NCI-H2196 (cell line): ENCODE measurements at regions not wholly inside any gene's neighbourhood (a gene's known extent, or its start where the extent isn't known, plus 50 kb on each side); places are given as distances from the start of the nearest gene placed in this dataset.
"Not testable (repeated sequence)": the region's sequence is repeated elsewhere in the genome, so short reads cannot be mapped to it uniquely, and the experiment has no call there.

Experiments
- DNase-seq: peaks from one replicate; lab custom pipeline; 2025; ENCODE audit not compliant: unreplicated experiment; lab: John Stamatoyannopoulos, UW

DNA sequence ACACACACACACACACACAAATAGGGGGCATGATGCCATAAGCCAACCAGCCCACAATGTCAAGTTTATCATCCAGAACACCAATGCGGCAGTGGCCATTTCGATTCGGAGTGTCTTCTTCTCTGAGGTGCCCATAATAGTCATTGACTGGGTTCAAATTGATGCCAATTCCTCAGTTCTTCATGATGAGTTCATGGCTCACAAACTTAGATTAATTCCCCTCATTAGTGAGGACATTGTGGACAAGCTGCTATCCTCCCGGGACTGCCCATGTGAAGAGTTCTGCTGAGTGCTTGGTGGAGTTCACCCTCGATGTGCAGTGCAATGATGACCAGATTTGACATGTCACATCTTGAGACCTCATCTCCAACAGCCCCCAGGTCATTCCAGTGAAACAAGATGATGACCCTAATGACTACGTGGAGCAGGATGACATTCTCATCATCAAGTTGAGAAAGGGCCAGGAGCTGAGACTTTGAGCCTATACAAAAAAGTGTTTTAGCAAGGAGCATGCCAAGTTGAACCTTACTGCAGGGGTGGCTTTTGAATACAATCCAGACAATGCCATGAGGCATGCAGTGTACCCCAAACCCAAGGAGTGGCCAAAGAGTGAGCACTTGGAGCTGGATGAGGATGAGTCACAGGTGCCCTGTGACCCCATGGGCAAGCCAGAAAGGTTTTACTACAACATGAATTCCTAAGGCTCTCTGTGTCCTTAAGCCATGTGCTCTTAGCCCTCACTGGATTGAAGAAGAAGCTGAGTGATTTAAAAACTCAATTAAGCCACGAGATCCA is 211.6 kb upstream of the SAMSN1 start:
- no peak for DNase-seq

DNA sequence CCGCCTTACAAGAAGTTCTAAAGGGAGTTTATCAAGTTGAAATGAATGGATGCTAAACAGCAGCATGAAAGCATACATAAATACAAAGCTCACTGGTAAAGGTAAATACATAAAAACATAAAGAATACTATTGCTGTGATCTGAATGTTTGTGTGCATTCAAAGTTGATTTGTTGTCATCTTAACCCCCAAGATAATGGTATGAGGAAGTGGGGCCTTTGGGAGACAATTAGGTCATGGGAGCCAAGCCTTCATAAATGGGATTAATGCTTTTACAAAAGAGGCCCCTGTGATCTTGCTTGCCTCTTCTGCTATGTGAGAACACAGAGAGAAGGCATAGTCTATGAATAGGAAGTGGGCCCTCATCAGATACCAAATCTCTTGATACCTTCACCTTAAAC is 209.0 kb upstream of the SAMSN1 start:
- DNase-seq: no peak

DNA sequence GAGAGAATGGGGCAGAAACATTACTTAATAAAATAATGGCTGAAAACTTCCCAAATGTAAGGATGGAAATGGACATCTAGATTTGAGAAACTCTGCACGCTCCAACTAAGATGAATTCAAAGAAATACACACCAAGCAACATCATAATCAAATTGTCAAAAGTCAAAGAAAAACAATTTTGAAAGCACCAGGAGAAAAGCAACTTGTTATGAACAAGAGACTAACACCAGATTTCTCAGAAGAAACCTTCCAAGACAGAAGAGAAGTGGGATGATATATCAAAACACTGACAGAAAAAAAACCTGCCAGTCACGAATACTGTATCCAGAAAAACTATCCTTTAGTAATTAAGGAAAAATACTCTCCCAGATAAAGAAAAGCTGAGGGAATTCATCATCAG is 208.6 kb upstream of the SAMSN1 start:
- no peak for DNase-seq

DNA sequence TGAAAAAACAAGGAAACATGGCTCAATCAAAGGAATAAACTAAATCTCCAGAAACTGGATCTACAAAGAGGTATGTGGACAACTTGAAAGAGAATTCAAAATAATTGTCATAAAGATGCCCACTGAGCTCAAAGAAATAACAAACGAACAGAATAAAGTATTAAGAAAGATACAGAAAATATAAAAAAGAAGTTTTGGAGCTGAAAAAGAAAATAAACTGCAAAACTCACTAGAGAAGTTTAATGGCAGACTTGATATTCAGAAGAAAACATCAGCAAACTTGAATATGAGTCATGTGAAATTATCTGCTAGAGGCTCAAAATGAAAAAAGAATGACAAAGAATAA is 208.1 kb upstream of the SAMSN1 start:
- no peak for DNase-seq

DNA sequence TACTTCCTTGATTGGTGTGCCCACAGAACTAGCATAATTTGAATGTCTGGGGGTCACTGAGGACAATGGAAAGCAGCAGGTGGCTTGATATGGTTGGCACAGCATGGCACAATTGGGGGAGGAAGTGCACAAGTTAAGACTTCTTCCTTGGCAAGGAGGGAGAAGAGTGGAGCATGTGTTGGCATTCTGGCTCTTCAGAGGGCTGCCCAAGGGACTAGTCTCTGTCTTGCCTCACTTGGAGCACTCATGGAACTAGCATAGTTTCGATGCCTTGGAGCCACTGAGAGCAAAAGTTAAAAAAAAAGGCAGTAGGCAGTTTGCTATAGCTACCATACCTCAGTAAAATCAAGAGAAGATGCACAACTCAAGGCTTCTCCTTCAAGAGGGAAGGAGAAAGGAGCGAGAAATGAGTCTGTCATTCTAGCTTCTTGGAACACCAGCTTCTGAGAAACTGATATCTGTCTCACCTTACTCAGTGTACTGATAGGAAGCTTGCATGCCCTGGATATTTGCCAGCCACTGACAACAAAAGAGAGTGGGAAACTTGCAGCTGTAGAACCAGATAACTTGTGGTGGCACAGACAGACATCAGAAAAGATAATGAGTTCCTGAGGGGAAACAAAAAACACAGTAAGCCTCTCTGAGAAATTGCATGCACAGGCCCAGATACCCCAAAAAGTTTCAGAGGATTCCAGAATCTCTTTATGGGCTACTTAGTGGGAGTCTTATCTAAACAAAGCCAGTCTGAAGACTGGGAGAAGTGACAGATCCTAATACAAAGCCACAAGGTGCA is 207.5 kb upstream of the SAMSN1 start:
- DNase-seq: no peak

DNA sequence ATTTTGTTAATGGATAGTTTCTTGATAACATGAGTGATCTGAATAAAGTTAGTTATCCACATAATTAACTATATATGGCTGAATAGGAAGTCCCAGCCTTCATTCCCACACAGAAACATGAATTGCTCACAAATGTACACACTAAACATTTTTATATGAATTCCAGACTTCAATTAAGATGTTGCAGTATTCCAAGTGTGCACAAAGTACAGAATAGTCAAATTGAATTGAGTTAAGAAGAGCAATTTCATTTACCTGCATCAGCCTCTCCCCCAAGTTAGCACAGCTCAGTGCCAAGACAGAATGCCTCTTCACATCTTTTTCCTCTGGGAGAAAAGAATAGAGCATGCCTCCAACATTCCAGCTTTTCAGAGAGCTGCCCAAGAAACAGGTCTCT is 207.0 kb upstream of the SAMSN1 start:
- DNase-seq: no peak

DNA sequence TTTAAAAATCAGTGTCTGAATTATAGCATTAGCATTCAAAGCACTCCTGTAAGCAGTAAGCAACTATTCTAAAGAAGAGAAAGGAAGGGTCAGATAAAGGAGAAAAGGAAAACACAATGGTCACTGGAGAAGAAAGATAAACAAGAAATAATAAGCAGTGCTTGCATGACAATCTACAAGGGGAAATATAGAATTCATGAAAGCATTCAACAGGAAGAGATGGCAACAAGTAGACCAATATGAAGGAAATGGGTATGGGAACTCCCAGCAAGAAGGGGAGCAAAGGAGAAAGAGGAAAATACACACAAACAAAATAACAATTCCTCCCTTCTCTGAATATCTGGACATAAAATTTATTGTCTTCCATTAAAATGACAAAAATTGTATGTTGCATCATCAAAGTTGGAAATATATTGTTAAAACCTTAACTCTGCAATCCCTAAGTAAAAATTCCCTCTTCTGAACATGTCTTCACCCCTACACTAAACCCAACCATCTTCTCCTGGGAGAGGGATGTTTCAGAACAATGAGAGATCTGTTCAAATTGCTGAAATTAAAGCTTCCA is 206.3 kb upstream of the SAMSN1 start:
- no peak for DNase-seq

- no peak for DNase-seq
These were observed 205.7 kb upstream of the SAMSN1 start for GRCh38 chr21:14751602-14752344.

- DNase-seq: no peak
These were observed 204.9 kb upstream of the SAMSN1 start for GRCh38 chr21:14751011-14751410.

- no peak for DNase-seq
These were observed 203.9 kb upstream of the SAMSN1 start for GRCh38 chr21:14750041-14750440.

DNA sequence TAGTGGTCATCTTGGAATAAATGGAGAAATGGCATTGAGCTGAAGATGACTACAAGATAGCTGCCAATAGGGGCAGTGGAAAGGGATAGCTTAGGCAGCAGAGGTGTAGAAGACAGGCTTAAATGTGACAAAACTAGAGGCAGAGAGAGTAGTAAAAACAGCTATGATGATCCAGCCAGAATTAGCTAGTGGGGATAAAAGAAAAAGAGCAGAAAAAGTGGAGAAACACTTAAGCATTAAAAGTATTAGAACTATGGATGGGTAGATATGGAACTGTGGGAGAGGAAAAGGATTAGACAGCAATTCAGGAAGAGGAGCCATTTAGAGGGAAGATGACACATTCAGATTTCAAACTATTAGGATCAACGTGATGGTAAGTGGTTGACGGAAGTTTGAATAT is 202.5 kb upstream of the SAMSN1 start:
- no peak for DNase-seq

DNA sequence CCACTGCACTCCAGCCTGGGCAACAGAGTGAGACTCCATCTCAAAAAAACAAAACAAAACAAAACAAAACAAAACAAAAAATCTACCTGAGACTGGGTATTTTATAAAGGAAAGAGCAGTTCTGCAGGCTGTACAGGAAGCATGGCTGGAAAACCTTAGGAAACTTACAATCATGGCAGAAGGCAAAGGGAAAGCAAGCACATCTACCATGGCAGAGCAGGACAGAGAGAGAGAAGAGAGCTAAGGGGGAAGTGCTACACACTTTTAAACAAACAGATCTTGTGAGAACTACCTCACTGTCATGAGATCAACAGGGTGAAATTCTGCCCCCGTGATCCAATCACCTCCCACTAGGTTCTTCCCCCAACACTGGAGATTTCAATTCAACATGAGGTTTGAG is 198.3 kb upstream of the SAMSN1 start:
- no peak for DNase-seq

DNA sequence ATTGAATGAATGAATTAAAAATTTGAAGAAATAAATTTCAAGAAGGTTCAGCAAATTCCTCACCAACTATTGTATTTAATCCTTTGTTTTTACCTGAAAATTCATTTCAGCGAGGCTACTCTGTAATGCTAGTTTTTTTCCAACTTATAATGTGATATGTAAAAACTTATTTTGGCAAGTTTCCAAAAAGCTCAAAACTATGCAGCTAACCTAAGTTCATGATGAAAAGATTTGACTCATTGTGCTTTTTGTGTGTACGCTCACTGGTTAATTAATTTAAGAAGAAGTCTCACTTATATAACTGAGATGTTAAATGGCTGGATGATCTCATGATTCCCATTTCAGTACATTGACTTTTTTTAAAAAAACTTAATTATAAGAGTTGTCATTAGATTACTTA is 196.0 kb upstream of the SAMSN1 start:
- no peak for DNase-seq

DNA sequence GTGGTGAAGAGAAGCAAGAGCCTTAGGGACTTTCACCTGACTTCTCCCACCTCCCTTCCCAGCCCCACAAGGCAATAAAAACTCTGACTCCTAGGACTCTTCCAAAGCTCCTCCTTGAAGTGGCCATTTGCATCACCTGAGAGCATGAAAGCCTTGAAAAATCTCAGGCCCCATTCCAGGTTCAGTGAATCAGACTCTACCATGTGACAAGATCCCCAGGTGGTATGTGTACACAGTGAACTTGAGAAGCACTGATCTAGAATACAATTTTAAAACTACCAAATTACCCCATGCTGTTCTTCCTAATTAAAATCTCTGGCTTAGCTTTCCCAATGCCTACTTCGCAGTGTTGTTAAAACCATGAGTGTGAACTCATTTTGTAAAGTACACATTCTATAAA is 195.1 kb upstream of the SAMSN1 start:
- DNase-seq: no peak

- DNase-seq: no peak
These were observed 194.6 kb upstream of the SAMSN1 start for GRCh38 chr21:14740692-14741091.

GRCh38 chr21:14740116-14740515 is 194.0 kb upstream of the SAMSN1 start:
- no peak for DNase-seq

DNA sequence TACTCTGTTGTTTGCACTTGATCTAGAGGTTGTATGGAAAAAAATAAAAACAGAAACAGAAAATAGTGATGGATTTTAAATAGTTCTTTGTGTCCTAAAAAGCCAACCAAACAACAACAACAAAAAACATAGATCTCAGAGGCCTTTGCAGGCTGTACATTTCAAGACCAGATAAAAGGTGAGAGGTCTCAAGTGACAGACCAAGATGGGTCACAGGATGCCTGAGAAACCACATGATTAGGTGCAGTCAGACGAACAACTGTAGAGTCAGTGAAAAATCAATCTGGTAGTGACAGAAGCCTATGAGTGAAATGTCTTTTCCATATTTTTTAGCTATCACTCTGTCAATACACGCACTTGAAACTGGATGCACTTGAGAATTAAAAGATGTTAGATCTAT is 193.5 kb upstream of the SAMSN1 start:
- DNase-seq: no peak

GRCh38 chr21:14738576-14738975 is 192.5 kb upstream of the SAMSN1 start:
- DNase-seq: not testable (repeated sequence)

GRCh38 chr21:14737922-14738321 is 191.8 kb upstream of the SAMSN1 start:
- peak; percentile 10 for DNase-seq

DNA sequence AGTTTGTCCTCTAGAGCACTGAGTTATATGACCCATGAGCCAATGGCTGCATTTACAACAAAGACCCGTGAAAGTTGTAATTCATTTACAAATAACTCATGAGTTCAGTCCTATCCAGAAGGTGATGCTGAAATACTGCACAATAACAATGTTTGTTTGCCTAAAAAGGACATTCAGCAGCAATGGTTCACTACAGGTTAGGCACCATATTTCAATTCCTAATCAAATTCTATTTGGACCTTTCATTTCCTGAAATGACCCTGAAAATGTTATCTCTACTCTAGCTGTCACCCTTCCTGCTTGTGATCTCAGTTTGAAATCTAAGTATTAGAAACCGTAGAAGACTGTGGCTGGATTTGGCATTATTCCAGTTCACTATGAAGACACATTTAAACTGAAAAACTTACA is 191.2 kb upstream of the SAMSN1 start:
- no peak for DNase-seq

GRCh38 chr21:14736672-14737071 is 190.6 kb upstream of the SAMSN1 start:
- no peak for DNase-seq

DNA sequence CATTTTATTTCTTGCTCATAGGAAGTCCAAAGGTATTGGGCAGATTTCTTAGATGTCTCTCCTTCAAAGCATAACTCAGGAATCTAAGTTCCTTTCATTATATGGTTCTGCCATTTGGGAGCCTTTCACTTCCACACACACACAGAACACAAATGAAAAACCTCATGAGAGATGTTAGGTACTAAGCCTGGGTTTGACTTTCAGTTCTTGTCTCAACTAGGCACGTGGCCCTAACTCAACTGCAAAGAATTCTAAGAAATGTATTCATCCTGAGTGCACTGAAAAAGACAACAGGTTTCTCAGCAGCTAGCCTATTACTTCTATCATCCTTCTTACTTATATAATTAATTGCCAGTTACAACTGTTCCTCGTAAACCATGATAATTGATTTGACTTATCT is 190.0 kb upstream of the SAMSN1 start:
- DNase-seq: no peak
